ENCODE measurements at regions not wholly inside any gene's neighbourhood (a gene's known extent, or its start where the extent isn't known, plus 50 kb on each side); places are given as distances from the start of the nearest gene placed in this dataset.

DNA sequence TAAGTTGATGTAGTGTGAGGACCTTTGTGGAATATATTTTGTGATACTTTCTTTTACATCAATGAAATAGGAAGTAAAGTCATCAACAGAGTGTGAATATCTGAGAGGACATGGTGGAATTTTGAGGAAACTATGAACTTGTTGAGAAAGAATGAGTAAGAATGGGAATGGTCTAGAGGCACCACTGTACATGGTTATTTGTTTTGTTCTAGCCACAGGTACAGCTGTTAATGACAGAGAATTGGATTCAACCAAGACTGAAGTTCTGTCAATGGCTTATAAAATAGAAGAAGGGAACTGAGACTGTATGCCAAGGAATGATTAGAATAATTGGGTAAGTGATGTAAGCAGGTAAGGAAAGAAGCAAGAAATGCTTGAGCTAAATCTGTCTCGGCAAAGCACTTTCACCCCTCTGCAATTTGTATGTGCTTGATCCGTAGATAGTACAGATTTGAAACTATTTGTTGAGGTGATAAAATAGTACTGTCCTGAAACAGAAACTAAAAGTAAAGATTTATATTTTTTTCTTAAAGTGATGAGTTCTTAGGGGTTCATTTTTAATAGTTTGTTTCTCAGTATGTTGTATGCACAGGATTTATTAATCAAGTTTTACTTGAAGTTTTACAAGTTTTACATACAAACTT, 468.8 kb upstream of the SMC2 start (continued):
- TF ChIP-seq CHD2 (IDR thresholded peaks at IDR 0.05; ENCODE audit: low read depth, low read length) (no peak), BCL6 (CRISPR knock-in tag; IDR thresholded peaks at IDR 0.05) (no peak)
- TF ChIP-seq, protein P1, sequence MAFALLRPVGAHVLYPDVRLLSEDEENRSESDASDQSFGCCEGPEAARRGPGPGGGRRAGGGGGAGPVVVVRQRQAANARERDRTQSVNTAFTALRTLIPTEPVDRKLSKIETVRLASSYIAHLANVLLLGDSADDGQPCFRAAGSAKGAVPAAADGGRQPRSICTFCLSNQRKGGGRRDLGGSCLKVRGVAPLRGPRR (CRISPR knock-in tag; IDR thresholded peaks at IDR 0.05): no peak

DNA sequence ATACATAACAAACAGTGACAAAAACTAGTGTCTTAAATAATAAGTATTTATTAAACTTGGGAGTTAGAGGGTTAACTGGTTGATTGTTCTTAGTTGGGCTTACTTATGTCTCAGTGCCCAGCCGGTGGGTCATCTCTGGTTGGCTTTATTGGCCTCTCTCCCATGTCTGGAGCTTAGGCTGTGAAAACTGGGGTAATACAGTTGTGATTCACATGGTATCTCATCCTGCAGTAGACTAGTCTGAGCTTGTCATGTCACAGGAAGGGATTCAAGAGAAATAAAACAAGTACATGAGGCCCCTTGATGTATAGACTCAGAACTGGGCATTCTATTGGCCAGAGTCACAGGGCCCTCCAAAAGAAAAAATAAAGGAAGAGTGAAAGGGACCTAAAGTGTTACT, 466.4 kb upstream of the SMC2 start:
- DNase-seq (ENCODE audit: extremely low read depth in 1 of 4, low spot score in 3 of 4): no peak
- in situ Hi-C loops (cut with MboI): no loop called here
- H3K79me2 ChIP-seq (ENCODE audit: control insufficient read depth, insufficient read depth, low read length): no peaks in the 10 kb centered on the region
- H2AFZ ChIP-seq (ENCODE audit: low read depth, low read length): no peak overlapping the region
- no peak overlapping the region for H3K9ac ChIP-seq (ENCODE audit: insufficient read depth in 1 of 2, low read depth in 2 of 2, low read length in 2 of 2)
- no TSS peak for BruUV-seq (replicated peaks)
- H3K9me3 ChIP-seq (replicated peaks; ENCODE audit: control insufficient read depth, insufficient read depth, low read depth, low read length): no peaks in the 10 kb centered on the region
- ChIA-PET CTCF (ENCODE audit: low intra/inter-chr PET ratio) (no interaction called here), POLR2A (no interaction called here)
- H3K4me1 ChIP-seq (replicated peaks in 1 of 2; ENCODE audit: control insufficient read depth in 2 of 2, insufficient read depth in 2 of 2, low read length in 2 of 2): no peaks in the 10 kb centered on the region
- 0% methylated on average over 1 of the region's 1 CpG for WGBS (ENCODE audit: insufficient coverage, low coverage, missing lambda C conversion rate)
- no peak for ATAC-seq
- H3K27ac ChIP-seq (ENCODE audit: extremely low read depth, low read depth, low read length): no peak overlapping the region
- H3K4me3 ChIP-seq: no peak overlapping the region
- no peaks in the 10 kb centered on the region for H4K20me1 ChIP-seq (replicated peaks; ENCODE audit: control insufficient read depth, insufficient read depth, low read length)
- no peaks in the 10 kb centered on the region for H3K36me3 ChIP-seq (ENCODE audit: control insufficient read depth, insufficient read depth, low read length)
- FAIRE-seq: no peak
- H3K27me3 ChIP-seq (ENCODE audit: control insufficient read depth in 2 of 2, insufficient read depth in 2 of 2, low read length in 2 of 2): no peaks in the 10 kb centered on the region
- intact Hi-C loops (cut with micrococcal nuclease): no loop called here
- H3K4me2 ChIP-seq (ENCODE audit: insufficient read depth, low read length): no peak overlapping the region
- H3K9me1 ChIP-seq (ENCODE audit: control insufficient read depth, insufficient read depth, low read length): no peaks in the 10 kb centered on the region
- TF ChIP-seq, protein P2, sequence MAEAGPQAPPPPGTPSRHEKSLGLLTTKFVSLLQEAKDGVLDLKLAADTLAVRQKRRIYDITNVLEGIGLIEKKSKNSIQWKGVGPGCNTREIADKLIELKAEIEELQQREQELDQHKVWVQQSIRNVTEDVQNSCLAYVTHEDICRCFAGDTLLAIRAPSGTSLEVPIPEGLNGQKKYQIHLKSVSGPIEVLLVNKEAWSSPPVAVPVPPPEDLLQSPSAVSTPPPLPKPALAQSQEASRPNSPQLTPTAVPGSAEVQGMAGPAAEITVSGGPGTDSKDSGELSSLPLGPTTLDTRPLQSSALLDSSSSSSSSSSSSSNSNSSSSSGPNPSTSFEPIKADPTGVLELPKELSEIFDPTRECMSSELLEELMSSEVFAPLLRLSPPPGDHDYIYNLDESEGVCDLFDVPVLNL (CRISPR knock-in tag; IDR thresholded peaks at IDR 0.05; ENCODE audit: low read depth): no peak
- no peak for TF ChIP-seq ZNF24 (IDR thresholded peaks at IDR 0.05)
- TF ChIP-seq ZNF561 (CRISPR knock-in tag; conservative IDR thresholded peaks at IDR 0.05): no peak
- TF ChIP-seq CBX8 (IDR thresholded peaks at IDR 0.05; ENCODE audit: borderline replicate concordance, extremely low read depth, low read depth, low read length, poor library complexity, severe bottlenecking): no peak
- no peak for TF ChIP-seq TBL1XR1 (IDR thresholded peaks at IDR 0.05; ENCODE audit: low read length in 2 of 2)
- TF ChIP-seq, protein P3, sequence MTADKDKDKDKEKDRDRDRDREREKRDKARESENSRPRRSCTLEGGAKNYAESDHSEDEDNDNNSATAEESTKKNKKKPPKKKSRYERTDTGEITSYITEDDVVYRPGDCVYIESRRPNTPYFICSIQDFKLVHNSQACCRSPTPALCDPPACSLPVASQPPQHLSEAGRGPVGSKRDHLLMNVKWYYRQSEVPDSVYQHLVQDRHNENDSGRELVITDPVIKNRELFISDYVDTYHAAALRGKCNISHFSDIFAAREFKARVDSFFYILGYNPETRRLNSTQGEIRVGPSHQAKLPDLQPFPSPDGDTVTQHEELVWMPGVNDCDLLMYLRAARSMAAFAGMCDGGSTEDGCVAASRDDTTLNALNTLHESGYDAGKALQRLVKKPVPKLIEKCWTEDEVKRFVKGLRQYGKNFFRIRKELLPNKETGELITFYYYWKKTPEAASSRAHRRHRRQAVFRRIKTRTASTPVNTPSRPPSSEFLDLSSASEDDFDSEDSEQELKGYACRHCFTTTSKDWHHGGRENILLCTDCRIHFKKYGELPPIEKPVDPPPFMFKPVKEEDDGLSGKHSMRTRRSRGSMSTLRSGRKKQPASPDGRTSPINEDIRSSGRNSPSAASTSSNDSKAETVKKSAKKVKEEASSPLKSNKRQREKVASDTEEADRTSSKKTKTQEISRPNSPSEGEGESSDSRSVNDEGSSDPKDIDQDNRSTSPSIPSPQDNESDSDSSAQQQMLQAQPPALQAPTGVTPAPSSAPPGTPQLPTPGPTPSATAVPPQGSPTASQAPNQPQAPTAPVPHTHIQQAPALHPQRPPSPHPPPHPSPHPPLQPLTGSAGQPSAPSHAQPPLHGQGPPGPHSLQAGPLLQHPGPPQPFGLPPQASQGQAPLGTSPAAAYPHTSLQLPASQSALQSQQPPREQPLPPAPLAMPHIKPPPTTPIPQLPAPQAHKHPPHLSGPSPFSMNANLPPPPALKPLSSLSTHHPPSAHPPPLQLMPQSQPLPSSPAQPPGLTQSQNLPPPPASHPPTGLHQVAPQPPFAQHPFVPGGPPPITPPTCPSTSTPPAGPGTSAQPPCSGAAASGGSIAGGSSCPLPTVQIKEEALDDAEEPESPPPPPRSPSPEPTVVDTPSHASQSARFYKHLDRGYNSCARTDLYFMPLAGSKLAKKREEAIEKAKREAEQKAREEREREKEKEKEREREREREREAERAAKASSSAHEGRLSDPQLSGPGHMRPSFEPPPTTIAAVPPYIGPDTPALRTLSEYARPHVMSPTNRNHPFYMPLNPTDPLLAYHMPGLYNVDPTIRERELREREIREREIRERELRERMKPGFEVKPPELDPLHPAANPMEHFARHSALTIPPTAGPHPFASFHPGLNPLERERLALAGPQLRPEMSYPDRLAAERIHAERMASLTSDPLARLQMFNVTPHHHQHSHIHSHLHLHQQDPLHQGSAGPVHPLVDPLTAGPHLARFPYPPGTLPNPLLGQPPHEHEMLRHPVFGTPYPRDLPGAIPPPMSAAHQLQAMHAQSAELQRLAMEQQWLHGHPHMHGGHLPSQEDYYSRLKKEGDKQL (CRISPR knock-in tag; IDR thresholded peaks at IDR 0.05; ENCODE audit: borderline replicate concordance): no peak
- TF ChIP-seq BDP1 (IDR thresholded peaks at IDR 0.05; ENCODE audit: insufficient read depth, insufficient read length): no peak
- TF ChIP-seq CAMTA2 (CRISPR knock-in tag; conservative IDR thresholded peaks at IDR 0.05): no peak
- no peak for TF ChIP-seq KAT2B (IDR thresholded peaks at IDR 0.05; ENCODE audit: low read depth, low read length)
- TF ChIP-seq, protein P4, sequence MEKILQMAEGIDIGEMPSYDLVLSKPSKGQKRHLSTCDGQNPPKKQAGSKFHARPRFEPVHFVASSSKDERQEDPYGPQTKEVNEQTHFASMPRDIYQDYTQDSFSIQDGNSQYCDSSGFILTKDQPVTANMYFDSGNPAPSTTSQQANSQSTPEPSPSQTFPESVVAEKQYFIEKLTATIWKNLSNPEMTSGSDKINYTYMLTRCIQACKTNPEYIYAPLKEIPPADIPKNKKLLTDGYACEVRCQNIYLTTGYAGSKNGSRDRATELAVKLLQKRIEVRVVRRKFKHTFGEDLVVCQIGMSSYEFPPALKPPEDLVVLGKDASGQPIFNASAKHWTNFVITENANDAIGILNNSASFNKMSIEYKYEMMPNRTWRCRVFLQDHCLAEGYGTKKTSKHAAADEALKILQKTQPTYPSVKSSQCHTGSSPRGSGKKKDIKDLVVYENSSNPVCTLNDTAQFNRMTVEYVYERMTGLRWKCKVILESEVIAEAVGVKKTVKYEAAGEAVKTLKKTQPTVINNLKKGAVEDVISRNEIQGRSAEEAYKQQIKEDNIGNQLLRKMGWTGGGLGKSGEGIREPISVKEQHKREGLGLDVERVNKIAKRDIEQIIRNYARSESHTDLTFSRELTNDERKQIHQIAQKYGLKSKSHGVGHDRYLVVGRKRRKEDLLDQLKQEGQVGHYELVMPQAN (IDR thresholded peaks at IDR 0.05; ENCODE audit: borderline replicate concordance): no peak
